Trophoblast cell (in vitro differentiated cells and primary cell): ENCODE measurements at regions not wholly inside any gene's neighbourhood (a gene's known extent, or its start where the extent isn't known, plus 50 kb on each side); places are given as distances from the start of the nearest gene placed in this dataset.
A peak's percentile ranks its signal among the peaks of the same experiment; 100 is the strongest.

ENCODE experiments used
- DNase-seq, 2 donors: peaks; one replicate each; pipeline ENCODE4 v3.0.0-alpha.2; 2016
- H2AFZ ChIP-seq: 2 replicates; pipeline ENCODE4 v1.6.1; 2013; ENCODE audit warnings: low read length, moderate library complexity, mild to moderate bottlenecking; ENCODE audit not compliant: insufficient read depth, poor library complexity
- H2AK5ac ChIP-seq: 2 replicates; pipeline ENCODE4 v1.6.1; 2013; ENCODE audit warnings: mild to moderate bottlenecking, low read length
- H2BK120ac ChIP-seq: 2 replicates; pipeline ENCODE4 v1.6.1; 2013; ENCODE audit warnings: low read length, mild to moderate bottlenecking, moderate library complexity; ENCODE audit not compliant: insufficient read depth, poor library complexity
- H2BK12ac ChIP-seq: 2 replicates; pipeline ENCODE4 v1.6.1; 2013; ENCODE audit warnings: mild to moderate bottlenecking, low read length, moderate library complexity
- H2BK5ac ChIP-seq: 2 replicates; pipeline ENCODE4 v1.6.1; 2013; ENCODE audit warnings: low read length, low read depth, moderate library complexity, mild to moderate bottlenecking; ENCODE audit not compliant: poor library complexity
- H3K14ac ChIP-seq: 2 replicates; pipeline ENCODE4 v1.6.1; 2013; ENCODE audit warnings: mild to moderate bottlenecking, low read length
- H3K18ac ChIP-seq: 2 replicates; pipeline ENCODE4 v1.6.1; 2013; ENCODE audit warnings: mild to moderate bottlenecking, low read length
- H3K23ac ChIP-seq: 2 replicates; pipeline ENCODE4 v1.6.1; 2013; ENCODE audit warnings: low read length
- H3K27ac ChIP-seq: 2 replicates; pipeline ENCODE4 v1.5.1; 2013; ENCODE audit warnings: low read depth, mild to moderate bottlenecking, inconsistent platforms, low read length, moderate library complexity
- H3K27me3 ChIP-seq: 2 replicates; pipeline ENCODE4 v1.6.1; 2013; ENCODE audit warnings: inconsistent platforms, mild to moderate bottlenecking, low read length, moderate library complexity; ENCODE audit not compliant: insufficient read depth
- H3K36me3 ChIP-seq, 2 experiments: 1 replicate in 1 of 2; 2 replicates in 1 of 2; pipeline ENCODE4 v1.6.1; 2013; ENCODE audit warnings: low read length in 2 of 2, mild to moderate bottlenecking in 2 of 2, moderate library complexity in 1 of 2; ENCODE audit not compliant: insufficient read depth in 2 of 2, control insufficient read depth in 1 of 2
- H3K4ac ChIP-seq: 2 replicates; pipeline ENCODE4 v1.6.1; 2013; ENCODE audit warnings: low read depth, mild to moderate bottlenecking, low read length, moderate library complexity
- H3K4me1 ChIP-seq, 2 experiments: 1 replicate in 1 of 2; 2 replicates in 1 of 2; pipeline ENCODE4 v1.6.1; 2013; ENCODE audit warnings: low read length in 2 of 2, mild to moderate bottlenecking in 2 of 2, moderate library complexity in 1 of 2; ENCODE audit not compliant: insufficient read depth in 2 of 2, control insufficient read depth in 1 of 2
- H3K4me2 ChIP-seq: 2 replicates; pipeline ENCODE4 v1.6.1; 2013; ENCODE audit warnings: inconsistent platforms, mild to moderate bottlenecking, low read length, moderate library complexity
- H3K4me3 ChIP-seq: 2 replicates; pipeline ENCODE4 v1.5.1; 2013; ENCODE audit warnings: mild to moderate bottlenecking, low read depth, low read length, inconsistent platforms
- H3K79me1 ChIP-seq: one replicate; pipeline ENCODE4 v1.6.1; 2013; ENCODE audit warnings: low read length
- H3K79me2 ChIP-seq: 2 replicates; pipeline ENCODE4 v1.6.1; 2013; ENCODE audit warnings: low read length, mild to moderate bottlenecking; ENCODE audit not compliant: control insufficient read depth, insufficient read depth, poor library complexity
- H3K9ac ChIP-seq: 2 replicates; pipeline ENCODE4 v1.6.1; 2013; ENCODE audit warnings: mild to moderate bottlenecking, low read length
- H3K9me3 ChIP-seq: 2 replicates; pipeline ENCODE4 v1.6.1; 2013; ENCODE audit warnings: low read depth, mild to moderate bottlenecking, control low read depth, inconsistent platforms, low read length; ENCODE audit not compliant: insufficient read depth
- H4K12ac ChIP-seq: 2 replicates; pipeline ENCODE4 v1.6.1; 2013; ENCODE audit warnings: low read depth, mild to moderate bottlenecking, low read length, moderate library complexity
- H4K8ac ChIP-seq: 2 replicates; pipeline ENCODE4 v1.6.1; 2013; ENCODE audit warnings: low read depth, mild to moderate bottlenecking, low read length, moderate library complexity
- H4K91ac ChIP-seq: one replicate; pipeline ENCODE4 v1.6.1; 2013; ENCODE audit warnings: low read depth, mild to moderate bottlenecking, low read length, moderate library complexity
- WGBS: extraction: QIAGEN DNeasy Blood & Tissue Kit; methylation state at CpG from one replicate; pipeline ENCODE4 v1.1.7; 2013; ENCODE audit warnings: missing lambda C conversion rate; ENCODE audit not compliant: insufficient read length, insufficient coverage; ENCODE audit errors: extremely low coverage; 5-methylcytosine and 5-hydroxymethylcytosine counted together

DNA sequence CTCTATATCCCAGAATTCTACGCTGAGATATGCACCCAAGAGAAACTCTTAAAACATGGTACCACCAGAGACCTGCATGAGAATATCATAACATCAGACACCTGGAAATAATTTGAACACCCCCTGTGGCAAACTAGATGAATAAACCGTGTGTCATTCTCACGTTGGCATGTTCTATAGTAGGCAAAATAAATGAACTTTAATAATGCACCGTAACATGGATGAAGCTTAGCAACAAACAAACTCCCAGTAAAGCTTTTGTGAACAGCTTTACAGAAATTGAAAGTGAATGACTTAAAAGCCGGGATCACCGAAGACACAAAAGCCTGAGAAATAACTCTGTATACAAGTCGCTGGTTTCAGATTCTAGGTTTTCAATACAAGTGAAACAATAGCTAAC, 1166.8 kb upstream of the CITED2 start:
- Histone ChIP-seq H2BK12ac (no peak overlapping the region), H3K23ac (no peak overlapping the region), H3K14ac (no peak overlapping the region), H2BK5ac (no peak overlapping the region), H3K4me2 (no peak overlapping the region), H3K4ac (no peak overlapping the region), H4K12ac (no peak overlapping the region), H2AK5ac (no peak overlapping the region), H4K8ac (no peak overlapping the region), H3K27ac (no peak overlapping the region), H3K4me3 (no peak overlapping the region), H3K36me3 (no peaks in the 10 kb centered on the region), H3K79me2 (no peaks in the 10 kb centered on the region), H2BK120ac (no peak overlapping the region), H4K91ac (no peak overlapping the region), H2AFZ (no peak overlapping the region), H3K9me3 (no peaks in the 10 kb centered on the region), H3K18ac (no peak overlapping the region), H3K27me3 (no peaks in the 10 kb centered on the region), H3K79me1 (peaks cover 5% of the 10 kb centered on the region), H3K4me1 (peaks cover 0 to 2% of the 10 kb centered on the region in 2 experiments), H3K9ac (no peak overlapping the region)
- no CpG with 5 or more reads among the region's 7 CpGs for WGBS
- peak; percentile 30 to 79 for DNase-seq

DNA sequence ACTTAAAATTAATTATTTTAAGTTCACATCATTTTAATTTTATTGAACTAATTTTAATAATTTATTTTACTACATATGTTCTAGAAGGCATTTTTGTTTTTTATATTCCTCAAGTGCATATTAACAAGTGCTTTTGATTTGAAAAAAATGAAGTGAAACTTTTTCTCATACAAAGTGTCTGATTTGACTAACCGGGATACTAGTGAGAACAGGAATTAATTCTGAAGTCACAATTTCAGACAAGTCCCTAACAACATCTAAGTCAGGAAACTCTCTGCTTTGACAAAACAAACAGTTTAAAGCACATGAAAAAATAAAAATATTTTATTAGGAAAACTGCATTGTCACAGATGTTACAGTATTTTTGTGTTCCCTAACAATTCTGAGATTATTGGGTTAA, 1166.3 kb upstream of the CITED2 start:
- H3K27me3 ChIP-seq, result no peaks in the 10 kb centered on the region
- H3K18ac ChIP-seq, result no peak overlapping the region
- H3K4me1 ChIP-seq, result peaks cover 0 to 2% of the 10 kb centered on the region in 2 experiments
- H2BK120ac ChIP-seq, result no peak overlapping the region
- H3K9ac ChIP-seq, result no peak overlapping the region
- H3K23ac ChIP-seq, result no peak overlapping the region
- no peak overlapping the region for H2AFZ ChIP-seq
- H3K79me2 ChIP-seq, result no peaks in the 10 kb centered on the region
- no peak overlapping the region for H3K14ac ChIP-seq
- H3K4ac ChIP-seq, result no peak overlapping the region
- H2BK5ac ChIP-seq, result no peak overlapping the region
- no peak for DNase-seq
- H3K79me1 ChIP-seq, result peaks cover 5% of the 10 kb centered on the region
- no peak overlapping the region for H4K12ac ChIP-seq
- H4K91ac ChIP-seq, result no peak overlapping the region
- no peak overlapping the region for H3K4me3 ChIP-seq
- H3K4me2 ChIP-seq, result no peak overlapping the region
- no peak overlapping the region for H3K27ac ChIP-seq
- H2BK12ac ChIP-seq, result no peak overlapping the region
- no peak overlapping the region for H4K8ac ChIP-seq
- WGBS, result no CpG with 5 or more reads among the region's 1 CpG
- no peaks in the 10 kb centered on the region for H3K9me3 ChIP-seq
- H3K36me3 ChIP-seq, result no peaks in the 10 kb centered on the region
- no peak overlapping the region for H2AK5ac ChIP-seq

DNA sequence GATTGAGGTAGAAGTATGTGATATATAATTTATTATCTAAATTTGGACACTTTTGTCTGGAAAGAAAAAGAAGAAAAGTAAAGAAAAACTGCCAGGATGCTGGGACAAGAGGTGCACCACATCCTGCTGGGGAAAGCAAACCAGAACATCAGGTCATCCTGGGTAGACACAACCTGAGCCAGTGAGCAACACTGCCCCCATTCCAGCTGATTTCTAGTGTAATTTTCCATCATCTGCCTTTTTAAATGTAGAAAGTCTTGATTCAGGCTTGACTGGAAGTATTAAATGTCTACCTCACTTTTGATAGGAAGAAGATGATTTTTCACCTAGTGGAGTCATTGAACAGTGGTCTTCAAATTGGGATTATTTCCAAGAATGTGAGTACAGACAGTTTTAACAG, 1164.5 kb upstream of the CITED2 start:
- no peak overlapping the region for H3K9ac ChIP-seq
- no peak overlapping the region for H3K23ac ChIP-seq
- H3K4me2 ChIP-seq, result no peak overlapping the region
- H2BK120ac ChIP-seq, result no peak overlapping the region
- H3K79me2 ChIP-seq, result no peaks in the 10 kb centered on the region
- peak overlapping the region; percentile 58 for H3K27ac ChIP-seq
- no peaks in the 10 kb centered on the region for H3K36me3 ChIP-seq
- peak; percentile 3 to 35 for DNase-seq
- H2AK5ac ChIP-seq, result no peak overlapping the region
- no peak overlapping the region for H2BK5ac ChIP-seq
- H4K12ac ChIP-seq, result no peak overlapping the region
- H2BK12ac ChIP-seq, result peak overlapping the region; percentile 54
- no peak overlapping the region for H3K4me3 ChIP-seq
- H3K9me3 ChIP-seq, result no peaks in the 10 kb centered on the region
- H2AFZ ChIP-seq, result no peak overlapping the region
- peaks cover 5% of the 10 kb centered on the region for H3K79me1 ChIP-seq
- H3K18ac ChIP-seq, result no peak overlapping the region
- peaks cover 0 to 2% of the 10 kb centered on the region in 2 experiments for H3K4me1 ChIP-seq
- H3K14ac ChIP-seq, result no peak overlapping the region
- peak overlapping the region; percentile 43 for H4K91ac ChIP-seq
- H4K8ac ChIP-seq, result no peak overlapping the region
- no peak overlapping the region for H3K4ac ChIP-seq
- H3K27me3 ChIP-seq, result no peaks in the 10 kb centered on the region

GRCh38 chr6:140537834-140538705, 1163.6 kb upstream of the CITED2 start:
- H4K8ac ChIP-seq, result no peak overlapping the region
- H3K9me3 ChIP-seq, result no peaks in the 10 kb centered on the region
- no peak overlapping the region for H2BK120ac ChIP-seq
- peaks cover 5% of the 10 kb centered on the region for H3K79me1 ChIP-seq
- no peak overlapping the region for H3K4ac ChIP-seq
- no peak overlapping the region for H4K12ac ChIP-seq
- no peak overlapping the region for H2BK5ac ChIP-seq
- H3K9ac ChIP-seq, result no peak overlapping the region
- H3K14ac ChIP-seq, result no peak overlapping the region
- no peak overlapping the region for H3K18ac ChIP-seq
- H3K79me2 ChIP-seq, result no peaks in the 10 kb centered on the region
- no peak overlapping the region for H2BK12ac ChIP-seq
- H4K91ac ChIP-seq, result no peak overlapping the region
- peak; percentile 79 to 90 for DNase-seq
- H3K4me3 ChIP-seq, result no peak overlapping the region
- no peak overlapping the region for H2AFZ ChIP-seq
- no peak overlapping the region for H3K23ac ChIP-seq
- no peaks in the 10 kb centered on the region for H3K27me3 ChIP-seq
- H3K36me3 ChIP-seq, result no peaks in the 10 kb centered on the region
- no peak overlapping the region for H2AK5ac ChIP-seq
- no peak overlapping the region for H3K4me2 ChIP-seq
- peak overlapping the region; percentile 96 for H3K27ac ChIP-seq
- no CpG with 5 or more reads among the region's 8 CpGs for WGBS
- peaks cover 0 to 2% of the 10 kb centered on the region in 2 experiments for H3K4me1 ChIP-seq
